ENCODE measurements at regions not wholly inside any gene's neighbourhood (a gene's known extent, or its start where the extent isn't known, plus 50 kb on each side); places are given as distances from the start of the nearest gene placed in this dataset.
"Not testable (repeated sequence)": the region's sequence is repeated elsewhere in the genome, so short reads cannot be mapped to it uniquely, and the experiment has no call there.

DNA sequence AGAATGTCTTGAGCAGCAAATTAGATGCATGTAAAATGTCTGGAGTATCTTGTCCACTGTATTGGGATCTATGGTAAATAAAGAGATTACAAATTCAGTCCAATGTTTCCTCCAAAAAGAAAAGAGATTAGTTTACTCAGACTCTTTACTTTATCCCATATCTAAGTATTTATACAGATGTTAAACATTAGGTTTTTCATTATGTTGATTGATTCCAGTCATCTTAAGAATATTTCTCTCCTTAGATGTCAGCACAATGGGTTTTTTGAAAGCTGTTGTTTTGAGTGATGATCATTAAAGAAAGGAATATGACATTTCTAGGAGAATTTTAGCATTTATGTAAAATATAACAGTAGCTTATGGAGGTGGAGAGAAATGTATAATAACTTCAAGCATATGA lies 938.9 kb downstream of the C4orf33 start:
- DNase-seq (no peak), ATAC-seq (ENCODE audit: low read depth) (no peak)
- CTCF ChIA-PET, result no interaction called here
- no peak overlapping the region for H3K4me3 Mint-ChIP-seq
- intact Hi-C loops (cut with micrococcal nuclease), result no loop called here
- H3K9me3 Mint-ChIP-seq, result no peaks in the 10 kb centered on the region
- no peaks in the 10 kb centered on the region for H3K4me1 Mint-ChIP-seq
- H3K27ac Mint-ChIP-seq, result no peak overlapping the region
- POLR2A ChIA-PET, result no interaction called here
- TF ChIP-seq, protein P1, sequence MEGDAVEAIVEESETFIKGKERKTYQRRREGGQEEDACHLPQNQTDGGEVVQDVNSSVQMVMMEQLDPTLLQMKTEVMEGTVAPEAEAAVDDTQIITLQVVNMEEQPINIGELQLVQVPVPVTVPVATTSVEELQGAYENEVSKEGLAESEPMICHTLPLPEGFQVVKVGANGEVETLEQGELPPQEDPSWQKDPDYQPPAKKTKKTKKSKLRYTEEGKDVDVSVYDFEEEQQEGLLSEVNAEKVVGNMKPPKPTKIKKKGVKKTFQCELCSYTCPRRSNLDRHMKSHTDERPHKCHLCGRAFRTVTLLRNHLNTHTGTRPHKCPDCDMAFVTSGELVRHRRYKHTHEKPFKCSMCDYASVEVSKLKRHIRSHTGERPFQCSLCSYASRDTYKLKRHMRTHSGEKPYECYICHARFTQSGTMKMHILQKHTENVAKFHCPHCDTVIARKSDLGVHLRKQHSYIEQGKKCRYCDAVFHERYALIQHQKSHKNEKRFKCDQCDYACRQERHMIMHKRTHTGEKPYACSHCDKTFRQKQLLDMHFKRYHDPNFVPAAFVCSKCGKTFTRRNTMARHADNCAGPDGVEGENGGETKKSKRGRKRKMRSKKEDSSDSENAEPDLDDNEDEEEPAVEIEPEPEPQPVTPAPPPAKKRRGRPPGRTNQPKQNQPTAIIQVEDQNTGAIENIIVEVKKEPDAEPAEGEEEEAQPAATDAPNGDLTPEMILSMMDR (IDR thresholded peaks at IDR 0.05), result no peak
- no peaks in the 10 kb centered on the region for H3K36me3 Mint-ChIP-seq (ENCODE audit: low read depth)
- no peaks in the 10 kb centered on the region for H3K27me3 Mint-ChIP-seq

DNA sequence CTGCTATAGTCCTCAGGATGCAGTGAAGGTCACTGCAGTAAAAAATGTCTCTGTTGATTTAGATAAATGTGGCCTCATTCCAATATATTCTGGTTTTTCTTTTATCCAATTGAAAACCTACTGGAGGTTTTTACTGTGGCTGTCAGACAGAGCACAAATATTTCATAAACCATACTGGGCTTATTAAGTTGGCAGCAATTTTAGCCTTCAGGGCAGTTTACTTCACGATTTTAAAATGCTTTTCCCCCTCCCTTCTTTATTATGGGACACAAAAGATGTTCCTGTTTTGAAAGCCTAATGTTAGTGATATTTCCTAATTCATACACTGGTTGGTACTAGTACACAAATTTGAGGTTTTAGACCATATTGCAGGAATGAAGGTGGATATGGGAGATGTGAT lies 939.4 kb downstream of the C4orf33 start:
- POLR2A ChIA-PET, result no interaction called here
- DNase-seq (no peak), ATAC-seq (ENCODE audit: low read depth) (no peak)
- peaks cover 3% of the 10 kb centered on the region for H3K9me3 Mint-ChIP-seq
- no peak overlapping the region for H3K4me3 Mint-ChIP-seq
- CTCF ChIA-PET, result no interaction called here
- intact Hi-C loops (cut with micrococcal nuclease), result no loop called here
- TF ChIP-seq, protein P1 (IDR thresholded peaks at IDR 0.05), result no peak
- no peaks in the 10 kb centered on the region for H3K4me1 Mint-ChIP-seq
- H3K27ac Mint-ChIP-seq, result no peak overlapping the region
- H3K36me3 Mint-ChIP-seq (ENCODE audit: low read depth), result no peaks in the 10 kb centered on the region
- H3K27me3 Mint-ChIP-seq, result no peaks in the 10 kb centered on the region

DNA sequence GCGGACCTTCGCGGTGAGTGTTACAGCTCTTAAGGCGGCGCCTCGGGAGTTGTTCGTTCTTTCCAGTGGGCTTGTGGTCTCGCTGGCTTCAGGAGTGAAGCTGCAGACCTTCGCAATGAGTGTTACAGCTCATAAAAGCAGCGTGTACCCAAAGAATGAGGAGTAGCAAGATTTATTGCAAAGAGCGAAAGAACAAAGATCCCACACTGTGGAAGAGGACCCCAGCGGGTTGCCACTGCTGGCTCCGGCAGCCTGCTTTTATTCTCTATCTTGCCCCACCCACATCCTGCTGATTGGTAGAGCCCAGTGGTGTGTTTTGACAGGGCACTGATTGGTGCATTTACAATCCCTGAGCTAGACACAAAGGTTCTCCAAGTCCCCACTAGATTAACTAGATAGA lies 941.9 kb downstream of the C4orf33 start:
- CTCF ChIA-PET; DNase-seq; H3K9me3 Mint-ChIP-seq; H3K4me1 Mint-ChIP-seq; intact Hi-C loops (cut with micrococcal nuclease); H3K4me3 Mint-ChIP-seq; H3K36me3 Mint-ChIP-seq (ENCODE audit: low read depth); H3K27me3 Mint-ChIP-seq; ATAC-seq (ENCODE audit: low read depth); H3K27ac Mint-ChIP-seq; POLR2A ChIA-PET: not testable (repeated sequence)

DNA sequence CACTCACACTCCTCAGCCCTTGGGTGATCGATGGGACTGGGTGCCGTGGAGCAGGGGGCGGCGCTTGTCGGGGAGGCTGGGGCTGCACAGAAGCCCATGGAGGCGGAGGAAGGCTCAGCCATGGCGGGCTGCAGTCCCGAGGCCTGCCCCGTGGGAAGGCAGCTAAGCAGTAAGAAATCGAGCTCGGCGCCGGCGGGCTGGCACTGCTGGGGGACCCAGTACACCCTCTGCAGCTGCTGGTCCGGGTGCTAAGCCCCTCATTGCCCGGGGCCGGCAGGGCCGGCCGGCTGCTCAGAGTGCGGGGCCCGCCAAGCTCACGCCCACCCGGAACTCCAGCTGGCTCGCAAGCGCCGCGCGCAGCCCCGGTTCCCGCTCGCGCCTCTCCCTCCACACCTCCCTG lies 942.6 kb downstream of the C4orf33 start:
- CTCF ChIA-PET; H3K4me1 Mint-ChIP-seq; POLR2A ChIA-PET; H3K4me3 Mint-ChIP-seq; ATAC-seq (ENCODE audit: low read depth); H3K27ac Mint-ChIP-seq; H3K9me3 Mint-ChIP-seq; intact Hi-C loops (cut with micrococcal nuclease); H3K36me3 Mint-ChIP-seq (ENCODE audit: low read depth); DNase-seq; H3K27me3 Mint-ChIP-seq: not testable (repeated sequence)

DNA sequence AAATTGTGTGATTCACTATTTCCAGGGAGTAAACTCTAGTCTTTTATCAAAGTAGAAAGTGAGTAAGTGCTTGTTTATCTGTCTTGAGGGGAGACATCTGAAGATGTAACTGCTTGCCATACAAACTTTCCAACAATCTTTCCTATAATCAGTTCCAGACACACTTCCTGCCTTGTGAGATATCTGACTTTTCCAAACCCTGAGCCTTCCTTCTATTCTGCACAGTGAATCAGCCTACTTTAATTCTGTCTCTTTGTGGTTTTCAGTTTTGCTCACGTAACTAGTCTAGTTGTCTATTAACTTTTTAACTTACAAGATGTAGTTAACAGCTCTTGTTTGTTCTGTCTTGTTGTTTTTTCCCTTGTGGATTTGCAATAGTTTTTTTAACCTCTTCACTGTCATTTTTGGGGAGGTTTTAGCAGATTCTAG lies 947.8 kb downstream of the C4orf33 start:
- H3K4me1 Mint-ChIP-seq, result no peaks in the 10 kb centered on the region
- DNase-seq (no peak), ATAC-seq (ENCODE audit: low read depth) (no peak)
- H3K27ac Mint-ChIP-seq, result no peak overlapping the region
- CTCF ChIA-PET, result no interaction called here
- intact Hi-C loops (cut with micrococcal nuclease), result no loop called here
- H3K9me3 Mint-ChIP-seq, result peaks cover 3% of the 10 kb centered on the region
- TF ChIP-seq, protein P1 (IDR thresholded peaks at IDR 0.05), result no peak
- no peaks in the 10 kb centered on the region for H3K27me3 Mint-ChIP-seq
- H3K4me3 Mint-ChIP-seq, result no peak overlapping the region
- POLR2A ChIA-PET, result no interaction called here
- no peaks in the 10 kb centered on the region for H3K36me3 Mint-ChIP-seq (ENCODE audit: low read depth)

DNA sequence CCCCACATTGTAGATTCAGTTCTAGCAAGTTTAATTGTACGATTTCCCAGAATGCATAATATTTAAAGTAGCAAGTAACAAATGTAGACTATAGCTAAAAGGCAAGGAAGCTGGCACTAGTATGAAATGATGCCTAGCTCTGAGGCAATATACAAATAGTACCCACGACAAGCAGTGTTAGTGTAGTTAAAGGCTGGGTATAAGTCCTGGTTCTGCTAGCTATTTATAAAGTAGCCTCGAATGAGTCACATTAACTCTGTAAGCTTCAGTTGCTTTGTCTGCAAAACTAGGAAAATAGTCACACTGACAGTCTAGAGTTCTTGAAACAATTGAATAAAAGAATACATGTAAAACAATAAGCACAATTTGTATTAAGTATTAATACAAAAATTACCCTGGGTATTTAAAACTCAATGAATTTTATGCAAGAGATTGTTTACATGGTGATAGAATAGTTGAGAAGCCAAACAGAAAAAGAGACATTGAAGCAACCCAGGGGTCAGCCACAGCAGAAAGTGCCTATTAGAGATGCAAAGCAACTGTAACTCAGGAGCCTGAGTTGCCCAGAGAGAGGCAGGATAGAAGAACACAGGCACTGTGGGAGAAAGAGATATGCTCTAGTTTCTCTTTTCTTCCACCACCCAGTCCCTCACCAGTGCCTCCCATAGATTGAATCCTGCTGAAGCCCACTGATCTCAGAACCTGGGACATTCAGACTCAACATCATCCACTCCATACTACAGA lies 949.0 kb downstream of the C4orf33 start:
- ATAC-seq (ENCODE audit: low read depth) (no peak), DNase-seq (no peak)
- TF ChIP-seq, protein P1 (IDR thresholded peaks at IDR 0.05), result no peak
- H3K4me1 Mint-ChIP-seq, result no peaks in the 10 kb centered on the region
- H3K27me3 Mint-ChIP-seq, result no peaks in the 10 kb centered on the region
- intact Hi-C loops (cut with micrococcal nuclease), result no loop called here
- H3K4me3 Mint-ChIP-seq, result no peak overlapping the region
- ChIA-PET CTCF (no interaction called here), POLR2A (no interaction called here)
- peaks cover 3% of the 10 kb centered on the region for H3K9me3 Mint-ChIP-seq
- H3K27ac Mint-ChIP-seq, result no peak overlapping the region
- H3K36me3 Mint-ChIP-seq (ENCODE audit: low read depth), result no peaks in the 10 kb centered on the region

Data from activated B cell treated with CpG ODN at 0.5 μM for 24 hours (primary cell).